Retinal pigment epithelial cell (primary cell): ENCODE measurements at regions not wholly inside any gene's neighbourhood (a gene's known extent, or its start where the extent isn't known, plus 50 kb on each side); places are given as distances from the start of the nearest gene placed in this dataset.
"Not testable (repeated sequence)": the region's sequence is repeated elsewhere in the genome, so short reads cannot be mapped to it uniquely, and the experiment has no call there.

Source experiments
- DNase-seq: peaks from one replicate; pipeline ENCODE4 v3.0.0-alpha.2; 2010; ENCODE audit warnings: low read depth
- H3K4me3 ChIP-seq: 2 replicates; pipeline ENCODE4 v1.5.1; 2011; ENCODE audit warnings: mild to moderate bottlenecking, low read length, control low read depth, moderate library complexity
- CTCF ChIP-seq: conservative IDR thresholded peaks from 2 replicates; pipeline ENCODE4 v1.5.1; 2011; ENCODE audit warnings: low read depth, low read length, control low read depth, inconsistent platforms

- no peak for DNase-seq
- no peak overlapping the region for H3K4me3 ChIP-seq
- TF ChIP-seq CTCF = no peak
Measured at GRCh38 chr4:103948244-103949018, 228.6 kb upstream of the TACR3 start.

GRCh38 chr4:103947617-103948016 lies 227.8 kb upstream of the TACR3 start:
- DNase-seq = no peak
- no peak overlapping the region for H3K4me3 ChIP-seq
- no peak for TF ChIP-seq CTCF

GRCh38 chr4:103946621-103947268 lies 227.0 kb upstream of the TACR3 start:
- not testable (repeated sequence) for H3K4me3 ChIP-seq, DNase-seq

GRCh38 chr4:103938488-103938887 lies 218.7 kb upstream of the TACR3 start:
- no peak for TF ChIP-seq CTCF
- no peak for DNase-seq
- H3K4me3 ChIP-seq = no peak overlapping the region

GRCh38 chr4:103936653-103937145 lies 216.9 kb upstream of the TACR3 start:
- TF ChIP-seq CTCF = no peak
- H3K4me3 ChIP-seq = no peak overlapping the region
- DNase-seq = no peak

- peak; percentile 9 for DNase-seq
- peak; percentile 65 for TF ChIP-seq CTCF
- no peak overlapping the region for H3K4me3 ChIP-seq
Measured at GRCh38 chr4:103934178-103934789, 214.5 kb upstream of the TACR3 start.

GRCh38 chr4:103928370-103928769 lies 208.6 kb upstream of the TACR3 start:
- no peak for TF ChIP-seq CTCF
- DNase-seq = no peak
- no peak overlapping the region for H3K4me3 ChIP-seq
